ENCODE measurements at regions not wholly inside any gene's neighbourhood (a gene's known extent, or its start where the extent isn't known, plus 50 kb on each side); places are given as distances from the start of the nearest gene placed in this dataset.

DNA sequence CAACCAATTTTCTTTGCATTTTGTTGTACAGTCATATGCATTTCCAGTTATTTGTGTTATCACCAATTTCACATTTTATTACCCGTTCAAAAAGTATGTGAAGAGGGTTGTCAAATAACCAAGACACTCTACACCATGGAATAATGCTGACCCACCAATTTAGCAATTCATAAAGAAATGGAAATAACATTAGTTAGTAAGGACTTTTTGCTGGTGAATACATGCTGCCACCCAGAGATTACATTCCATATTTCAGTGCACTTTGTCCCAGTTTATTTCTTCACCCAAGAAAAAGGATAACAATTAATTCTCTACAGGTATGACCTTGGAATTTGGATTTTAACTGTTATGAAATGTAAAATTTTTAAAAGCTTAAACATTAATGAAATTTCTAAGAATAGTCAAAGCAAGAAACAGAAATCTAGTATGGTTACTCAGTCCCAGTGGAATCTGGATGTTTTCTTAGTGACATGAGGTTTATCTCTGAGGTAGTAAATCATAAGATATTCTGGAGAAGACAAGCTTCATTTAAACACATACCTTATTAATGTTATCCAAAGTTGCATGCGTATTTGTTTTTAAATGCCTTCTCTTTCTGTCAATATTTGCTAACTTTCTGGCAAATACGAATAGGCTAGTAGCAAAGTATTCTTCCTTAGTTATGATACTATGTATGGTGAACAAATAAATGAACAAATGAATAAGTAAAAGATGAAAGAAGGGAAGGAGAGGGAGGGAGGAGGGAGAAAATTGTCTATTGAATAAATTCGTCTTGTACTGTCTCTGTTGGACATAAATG lies 100.6 kb downstream of the CETN3 start:
- no peak overlapping the region for H3K18ac ChIP-seq (ENCODE audit: low read depth, low read length)
- no peaks in the 10 kb centered on the region for H3K4me1 ChIP-seq (ENCODE audit: control insufficient read depth, insufficient read depth, low read length)
- H3K36me3 ChIP-seq (ENCODE audit: control insufficient read depth, insufficient read depth, low read length) = no peaks in the 10 kb centered on the region
- no peak overlapping the region for H3K56ac ChIP-seq (ENCODE audit: extremely low read depth, insufficient read depth, low read length)
- H2AFZ ChIP-seq (replicated peaks; ENCODE audit: low read length, poor library complexity) = no peak overlapping the region
- no peak overlapping the region for H3K14ac ChIP-seq (replicated peaks; ENCODE audit: low read depth, low read length)
- POLR2A ChIA-PET (ENCODE audit: unreplicated experiment) = no interaction called here
- H2BK5ac ChIP-seq (ENCODE audit: low read depth, low read length, poor library complexity, severe bottlenecking) = no peak overlapping the region
- no CpG with 5 or more reads among the region's 4 CpGs for WGBS, 2 experiments (ENCODE audit: extremely low coverage in 2 of 2, insufficient read length in 1 of 2)
- H3K23ac ChIP-seq (ENCODE audit: low read depth, low read length) = no peak overlapping the region
- in situ Hi-C loops (cut with MboI; ENCODE audit: low sequenced_read_pairs) (no loop called here), intact Hi-C loops (cut with micrococcal nuclease) (no loop called here), dilution Hi-C loops (cut with HindIII; ENCODE audit: low sequenced_read_pairs, unreplicated experiment) (no loop called here)
- TF ChIP-seq CEBPB (IDR thresholded peaks at IDR 0.05; ENCODE audit: low read depth, low read length) = no peak
- no peak for TF ChIP-seq RAD21 (IDR thresholded peaks at IDR 0.05; ENCODE audit: low read length)
- TF ChIP-seq MAFK (IDR thresholded peaks at IDR 0.05; ENCODE audit: low read depth, low read length) = peak; percentile 57
- TF ChIP-seq, protein P1, sequence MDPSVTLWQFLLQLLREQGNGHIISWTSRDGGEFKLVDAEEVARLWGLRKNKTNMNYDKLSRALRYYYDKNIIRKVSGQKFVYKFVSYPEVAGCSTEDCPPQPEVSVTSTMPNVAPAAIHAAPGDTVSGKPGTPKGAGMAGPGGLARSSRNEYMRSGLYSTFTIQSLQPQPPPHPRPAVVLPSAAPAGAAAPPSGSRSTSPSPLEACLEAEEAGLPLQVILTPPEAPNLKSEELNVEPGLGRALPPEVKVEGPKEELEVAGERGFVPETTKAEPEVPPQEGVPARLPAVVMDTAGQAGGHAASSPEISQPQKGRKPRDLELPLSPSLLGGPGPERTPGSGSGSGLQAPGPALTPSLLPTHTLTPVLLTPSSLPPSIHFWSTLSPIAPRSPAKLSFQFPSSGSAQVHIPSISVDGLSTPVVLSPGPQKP (IDR thresholded peaks at IDR 0.05; ENCODE audit: borderline replicate concordance, low read depth, low read length) = no peak
- BruUV-seq (replicated peaks) = no TSS peak
- no peak overlapping the region for H4K5ac ChIP-seq (ENCODE audit: low read depth, low read length)
- H2BK15ac ChIP-seq (ENCODE audit: low read depth, low read length) = no peak overlapping the region
- H4K20me1 ChIP-seq (ENCODE audit: insufficient read depth, low read length) = no peaks in the 10 kb centered on the region
- H3K9me1 ChIP-seq (ENCODE audit: insufficient read depth, low read length) = no peaks in the 10 kb centered on the region
- H2AK5ac ChIP-seq (ENCODE audit: low read depth, low read length) = no peak overlapping the region
- H2BK20ac ChIP-seq (ENCODE audit: low read depth, low read length) = no peak overlapping the region
- no peak overlapping the region for H3K4me2 ChIP-seq (ENCODE audit: low read depth, low read length)
- H2BK120ac ChIP-seq (ENCODE audit: low read depth, low read length) = no peak overlapping the region
- H3K27me3 ChIP-seq (ENCODE audit: control insufficient read depth, insufficient read depth, low read length) = no peaks in the 10 kb centered on the region
- no peak overlapping the region for H3K27ac ChIP-seq (ENCODE audit: insufficient read depth, low read length)
- H4K91ac ChIP-seq (ENCODE audit: insufficient read depth, low read depth, low read length) = no peak overlapping the region
- H4K8ac ChIP-seq (ENCODE audit: low read depth in 2 of 2, low read length in 2 of 2) = no peak overlapping the region
- H3K4ac ChIP-seq (ENCODE audit: low read depth, low read length) = no peak overlapping the region
- ATAC-seq (ENCODE audit: low read depth) = no peak
- CTCF ChIA-PET = no interaction called here
- H3K79me1 ChIP-seq (ENCODE audit: low read depth in 1 of 2, low read length in 2 of 2) = no peaks in the 10 kb centered on the region
- no peak for DNase-seq
- H2AK9ac ChIP-seq (replicated peaks; ENCODE audit: low read depth, low read length, poor library complexity) = no peak overlapping the region
- no peaks in the 10 kb centered on the region for H3K9me3 ChIP-seq (ENCODE audit: control insufficient read depth, insufficient read depth, low read length)
- no peak overlapping the region for H3K9ac ChIP-seq (ENCODE audit: low read depth, low read length)
- no peak overlapping the region for H3K4me3 ChIP-seq (ENCODE audit: insufficient read depth, low read depth, low read length)
